Fibroblast of villous mesenchyme (primary cell): ENCODE measurements at regions not wholly inside any gene's neighbourhood (a gene's known extent, or its start where the extent isn't known, plus 50 kb on each side); places are given as distances from the start of the nearest gene placed in this dataset.

Experiments used
- DNase-seq: peaks from one replicate; pipeline ENCODE4 v3.0.0-alpha.2; 2010; ENCODE audit warnings: low read depth
- H3K4me3 ChIP-seq: 2 replicates; pipeline ENCODE4 v1.5.1; 2011; ENCODE audit warnings: low read depth, mild to moderate bottlenecking, low read length
- TF ChIP-seq, protein P1 (sequence below): IDR thresholded peaks from 2 replicates; pipeline ENCODE4 v1.5.1; 2012; ENCODE audit warnings: low read depth, mild to moderate bottlenecking, low read length; ENCODE audit not compliant: insufficient read depth

DNA sequence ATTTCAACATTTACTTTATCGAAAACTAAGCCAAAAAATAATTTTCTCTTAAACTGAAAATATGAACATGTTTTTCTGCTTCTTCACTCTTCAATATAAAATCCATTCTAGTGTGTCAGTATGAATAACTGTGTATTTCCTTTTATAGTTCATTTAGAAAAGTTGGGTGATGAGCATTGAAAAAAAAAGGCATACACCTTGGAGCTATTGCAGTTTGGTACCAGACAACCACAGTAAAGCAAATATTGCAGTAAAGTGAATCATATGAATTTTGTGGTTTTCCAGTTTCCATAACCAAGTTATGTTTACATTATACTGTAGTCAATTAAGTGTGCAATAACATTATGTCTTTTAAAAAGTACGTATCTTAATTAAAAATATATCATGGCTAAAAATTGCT, 195.0 kb upstream of the FOXG1 start:
- DNase-seq, result no peak
- TF ChIP-seq, protein P1, sequence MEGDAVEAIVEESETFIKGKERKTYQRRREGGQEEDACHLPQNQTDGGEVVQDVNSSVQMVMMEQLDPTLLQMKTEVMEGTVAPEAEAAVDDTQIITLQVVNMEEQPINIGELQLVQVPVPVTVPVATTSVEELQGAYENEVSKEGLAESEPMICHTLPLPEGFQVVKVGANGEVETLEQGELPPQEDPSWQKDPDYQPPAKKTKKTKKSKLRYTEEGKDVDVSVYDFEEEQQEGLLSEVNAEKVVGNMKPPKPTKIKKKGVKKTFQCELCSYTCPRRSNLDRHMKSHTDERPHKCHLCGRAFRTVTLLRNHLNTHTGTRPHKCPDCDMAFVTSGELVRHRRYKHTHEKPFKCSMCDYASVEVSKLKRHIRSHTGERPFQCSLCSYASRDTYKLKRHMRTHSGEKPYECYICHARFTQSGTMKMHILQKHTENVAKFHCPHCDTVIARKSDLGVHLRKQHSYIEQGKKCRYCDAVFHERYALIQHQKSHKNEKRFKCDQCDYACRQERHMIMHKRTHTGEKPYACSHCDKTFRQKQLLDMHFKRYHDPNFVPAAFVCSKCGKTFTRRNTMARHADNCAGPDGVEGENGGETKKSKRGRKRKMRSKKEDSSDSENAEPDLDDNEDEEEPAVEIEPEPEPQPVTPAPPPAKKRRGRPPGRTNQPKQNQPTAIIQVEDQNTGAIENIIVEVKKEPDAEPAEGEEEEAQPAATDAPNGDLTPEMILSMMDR, result no peak
- no peak overlapping the region for H3K4me3 ChIP-seq

DNA sequence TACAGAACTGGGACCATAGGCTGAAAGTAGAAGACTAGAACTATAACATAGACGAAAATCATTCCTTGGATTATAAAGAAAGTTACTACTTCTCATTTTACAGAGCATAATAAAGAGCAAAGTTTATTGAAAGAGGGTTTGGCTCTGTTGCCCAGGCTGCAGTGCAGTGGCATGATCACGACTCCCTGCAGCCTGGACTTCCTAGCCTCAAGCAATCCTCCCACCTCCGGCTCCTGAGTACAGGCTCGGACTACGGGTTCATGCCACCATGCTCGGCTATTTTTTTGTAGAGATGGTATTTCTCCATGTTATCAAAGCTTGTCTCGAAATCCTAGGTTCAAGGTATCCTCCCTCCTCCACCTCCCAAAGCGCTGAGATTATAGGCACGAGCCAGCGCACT, 190.1 kb upstream of the FOXG1 start:
- no peak overlapping the region for H3K4me3 ChIP-seq
- TF ChIP-seq, protein P1, result no peak
- DNase-seq, result no peak

DNA sequence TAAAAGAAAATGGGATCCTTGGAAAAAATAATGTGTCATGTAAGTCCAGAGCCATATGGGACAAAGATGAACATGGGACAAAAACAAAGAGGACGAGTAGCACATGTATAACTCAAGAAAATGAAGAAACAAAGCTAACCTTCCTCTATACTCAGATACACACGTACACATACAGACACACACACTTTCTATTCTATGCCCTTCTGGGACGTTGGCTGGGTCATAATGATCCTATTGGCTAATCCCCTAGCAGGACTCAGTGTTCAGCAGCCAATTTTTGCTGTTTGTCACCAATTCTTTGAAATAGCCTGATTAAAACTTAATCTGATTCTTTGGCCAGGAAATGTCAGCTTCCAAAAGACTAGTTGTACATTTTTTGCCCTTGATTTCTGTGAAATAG, 189.4 kb upstream of the FOXG1 start:
- no peak overlapping the region for H3K4me3 ChIP-seq
- DNase-seq, result no peak
- TF ChIP-seq, protein P1, result no peak

DNA sequence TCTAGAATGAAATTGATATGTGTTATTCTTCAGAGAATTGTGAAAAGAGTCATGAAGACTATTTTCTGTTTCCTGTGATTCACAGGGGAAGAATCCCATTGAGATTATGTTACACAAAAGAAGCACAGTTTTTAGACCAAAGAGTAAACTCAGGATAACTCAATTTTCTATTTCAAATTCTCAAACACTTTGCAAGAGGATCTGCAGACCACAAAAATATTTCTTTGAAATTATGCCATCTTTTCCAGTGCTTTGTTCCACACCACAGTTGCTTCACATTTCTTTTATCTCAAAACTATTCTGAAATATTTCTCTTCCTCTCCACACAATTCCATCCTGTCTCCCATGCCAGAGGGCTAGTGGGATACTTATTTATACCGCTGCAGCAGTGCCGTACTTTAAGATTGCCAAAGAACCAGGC, 188.9 kb upstream of the FOXG1 start:
- DNase-seq, result peak; percentile 2
- no peak overlapping the region for H3K4me3 ChIP-seq
- TF ChIP-seq, protein P1, result no peak

DNA sequence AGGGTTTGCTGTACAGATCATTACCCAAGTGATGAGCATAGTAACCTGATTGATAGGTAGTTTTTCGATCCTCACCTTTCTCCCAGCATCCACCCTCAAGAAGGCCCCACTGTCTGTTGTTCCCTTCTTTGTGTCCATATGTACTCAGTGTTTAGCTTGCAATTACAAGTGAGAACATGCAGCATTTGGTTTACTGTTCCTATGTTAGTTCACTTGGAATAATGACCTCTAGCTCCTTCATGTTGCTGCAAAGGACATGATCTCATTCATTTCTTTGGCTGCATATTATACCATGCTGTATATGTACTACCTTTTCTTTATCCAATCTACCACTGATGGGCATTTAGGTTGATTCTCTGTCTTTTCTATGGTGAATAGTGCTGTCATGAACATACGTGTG, 181.6 kb upstream of the FOXG1 start:
- TF ChIP-seq, protein P1, result no peak
- H3K4me3 ChIP-seq, result no peak overlapping the region
- no peak for DNase-seq

DNA sequence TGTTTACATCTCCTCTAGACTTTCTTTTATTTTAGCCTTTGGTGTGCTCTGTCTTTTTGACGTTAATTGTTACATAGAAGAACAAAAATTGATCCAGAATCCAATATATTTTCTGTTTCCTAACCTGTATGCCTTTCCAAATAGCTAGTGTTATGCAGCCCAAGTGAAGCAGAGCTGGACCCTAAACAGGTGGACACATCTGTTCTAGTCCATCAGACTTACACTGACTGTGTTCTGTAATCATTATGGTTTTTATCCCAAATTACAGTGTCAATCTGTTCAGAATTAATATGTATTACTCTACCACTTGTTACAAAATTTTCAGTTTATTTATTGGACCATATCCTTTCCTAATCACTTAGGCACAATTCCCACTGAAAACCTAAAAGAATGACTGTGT, 176.8 kb upstream of the FOXG1 start:
- TF ChIP-seq, protein P1, result no peak
- DNase-seq, result no peak
- no peak overlapping the region for H3K4me3 ChIP-seq

DNA sequence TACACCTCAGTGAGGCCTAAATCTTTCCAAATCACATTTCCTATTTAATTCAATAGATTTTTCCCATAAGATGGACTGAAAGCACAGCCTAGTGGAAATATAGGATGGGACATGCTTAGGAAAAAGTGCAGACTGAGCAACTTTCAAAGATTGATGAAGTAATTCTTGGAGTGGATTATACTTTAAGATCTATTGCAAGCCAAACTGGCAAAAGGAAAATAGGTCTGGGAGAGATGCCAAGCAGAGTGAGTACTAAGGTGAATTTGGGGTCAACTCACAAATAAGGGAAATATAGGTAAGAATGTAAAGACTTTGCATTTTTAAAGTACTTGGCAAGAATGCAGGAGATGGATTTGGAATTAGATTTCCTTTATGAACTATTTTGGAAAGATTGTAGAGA, 170.2 kb upstream of the FOXG1 start:
- peak; percentile 10 for DNase-seq
- TF ChIP-seq, protein P1, result no peak
- no peak overlapping the region for H3K4me3 ChIP-seq
